OCI-LY7 (cell line): ENCODE measurements at regions not wholly inside any gene's neighbourhood (a gene's known extent, or its start where the extent isn't known, plus 50 kb on each side); places are given as distances from the start of the nearest gene placed in this dataset.

Experiments used
- BruUV-seq: library from RNA; stranded (reverse); fragments of 400-500 nt; replicated peaks from 2 replicates; lab custom pipeline; 2021; lab: Mats Ljungman, UMichigan
- CTCF ChIA-PET: fragments of 300-600 bp; sonication (Branson Sonifier 250); formaldehyde crosslinking; loops from one replicate; lab custom pipeline; 2022; ENCODE audit warnings: antibody characterized with exemption; ENCODE audit not compliant: unreplicated experiment; lab: Charles Lee
- POLR2A ChIA-PET: fragments of 300-600 bp; sonication (Branson Sonifier 250); formaldehyde crosslinking; loops from one replicate; lab custom pipeline; 2022; ENCODE audit warnings: antibody characterized with exemption; lab: Charles Lee
- DNase-seq: peaks from one replicate; pipeline ENCODE4 v3.0.0-alpha.2; 2015; ENCODE audit warnings: low spot score
- H2AFZ ChIP-seq: fragments of 200-600 bp; sonication (generic), shearing (Covaris generic); 2 replicates; pipeline ENCODE4 v1.6.1; 2014; ENCODE audit warnings: mild to moderate bottlenecking, antibody characterized with exemption, low read length, moderate library complexity
- H3K27ac ChIP-seq: fragments of 200-600 bp; sonication (generic); 2 replicates; pipeline ENCODE4 v1.5.1; 2014; ENCODE audit warnings: mixed run types, low read depth, mild to moderate bottlenecking, moderate library complexity, low read length, inconsistent platforms; ENCODE audit not compliant: poor library complexity, severe bottlenecking
- H3K36me3 ChIP-seq: fragments of 200-600 bp; sonication (generic); 2 replicates; pipeline ENCODE4 v1.6.1; 2014; ENCODE audit warnings: mild to moderate bottlenecking, antibody characterized with exemption, low read length, moderate library complexity, mixed read lengths; ENCODE audit not compliant: insufficient read depth
- H3K4me1 ChIP-seq: fragments of 200-600 bp; sonication (generic); 2 replicates; pipeline ENCODE4 v1.5.1; 2014; ENCODE audit warnings: mild to moderate bottlenecking, low read length; ENCODE audit not compliant: insufficient read depth, poor library complexity, severe bottlenecking
- H3K4me2 ChIP-seq: fragments of 200-600 bp; sonication (generic); 2 replicates; pipeline ENCODE4 v1.6.1; 2014; ENCODE audit warnings: mild to moderate bottlenecking, low read length
- H3K4me3 ChIP-seq: fragments of 200-600 bp; sonication (generic); 2 replicates; pipeline ENCODE4 v1.5.1; 2014; ENCODE audit warnings: mild to moderate bottlenecking, low read depth, low read length; ENCODE audit not compliant: poor library complexity, severe bottlenecking
- H3K79me2 ChIP-seq: fragments of 200-600 bp; sonication (generic); 2 replicates; pipeline ENCODE4 v1.6.1; 2016; ENCODE audit warnings: low read depth, mild to moderate bottlenecking, low read length, moderate library complexity, mixed read lengths; ENCODE audit not compliant: insufficient read depth
- H3K9me2 ChIP-seq: fragments of 200-600 bp; sonication (generic); 2 replicates; pipeline ENCODE4 v1.6.1; 2016; ENCODE audit warnings: mild to moderate bottlenecking, low read length, mixed read lengths; ENCODE audit not compliant: insufficient read depth
- H3K9me3 ChIP-seq: fragments of 200-600 bp; sonication (generic); 2 replicates; pipeline ENCODE4 v1.6.1; 2014; ENCODE audit warnings: mild to moderate bottlenecking, mixed run types, low read length, mixed read lengths
- H4K20me1 ChIP-seq: fragments of 200-600 bp; sonication (generic); 2 replicates; pipeline ENCODE4 v1.6.1; 2014; ENCODE audit warnings: mild to moderate bottlenecking, antibody characterized with exemption, low read length, moderate library complexity, mixed read lengths; ENCODE audit not compliant: insufficient read depth
- CTCF ChIP-seq: fragments of 200-600 bp; sonication (generic); conservative IDR thresholded peaks from 2 replicates; pipeline ENCODE4 v1.5.1; 2014; ENCODE audit warnings: mild to moderate bottlenecking, antibody characterized with exemption, low read length, moderate library complexity, mixed read lengths
- EZH2phosphoT487 ChIP-seq: fragments of 200-600 bp; sonication (generic); IDR thresholded peaks from 2 replicates; pipeline ENCODE4 v1.6.1; 2018; ENCODE audit warnings: low read depth, borderline replicate concordance, mild to moderate bottlenecking, mixed run types, antibody characterized with exemption, low read length, moderate library complexity, mixed read lengths
- intact Hi-C: fragments of 100-400 bp; cut with micrococcal nuclease; formaldehyde crosslinking; loops from one replicate; pipeline ENCODE4 v1.10.0; 2022; ENCODE audit not compliant: unreplicated experiment

DNA sequence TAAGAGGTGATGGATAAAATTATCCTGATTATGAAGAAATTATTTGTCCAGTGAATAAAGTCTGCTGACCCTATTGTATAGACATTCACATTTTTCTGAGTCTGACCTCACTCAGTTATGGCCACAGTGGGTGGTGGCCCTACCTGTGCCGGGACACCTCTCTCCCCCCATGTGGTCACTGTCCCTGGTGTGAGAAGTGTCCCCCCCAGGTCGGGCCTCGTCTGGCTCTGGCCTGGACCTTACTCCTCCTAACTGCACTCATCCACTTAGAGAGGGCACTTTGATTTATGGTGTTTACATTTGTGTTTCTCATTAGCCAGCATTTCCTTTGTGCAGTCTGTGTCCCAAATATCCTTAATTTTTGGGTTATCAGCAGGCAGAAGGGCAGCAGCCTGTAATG, 59.6 kb upstream of the ZNF32 start:
- H4K20me1 ChIP-seq = no peaks in the 10 kb centered on the region
- no TSS peak for BruUV-seq
- H3K9me3 ChIP-seq = no peaks in the 10 kb centered on the region
- no peak for DNase-seq
- CTCF ChIA-PET = no interaction called here
- no peaks in the 10 kb centered on the region for H3K4me1 ChIP-seq
- H3K4me2 ChIP-seq = no peak overlapping the region
- no peak overlapping the region for H2AFZ ChIP-seq
- intact Hi-C loops = no loop called here
- TF ChIP-seq CTCF (no peak), EZH2phosphoT487 (no peak)
- H3K36me3 ChIP-seq = no peaks in the 10 kb centered on the region
- no peak overlapping the region for H3K27ac ChIP-seq
- H3K4me3 ChIP-seq = no peak overlapping the region
- no peaks in the 10 kb centered on the region for H3K9me2 ChIP-seq
- POLR2A ChIA-PET = no interaction called here
- H3K79me2 ChIP-seq = no peaks in the 10 kb centered on the region

DNA sequence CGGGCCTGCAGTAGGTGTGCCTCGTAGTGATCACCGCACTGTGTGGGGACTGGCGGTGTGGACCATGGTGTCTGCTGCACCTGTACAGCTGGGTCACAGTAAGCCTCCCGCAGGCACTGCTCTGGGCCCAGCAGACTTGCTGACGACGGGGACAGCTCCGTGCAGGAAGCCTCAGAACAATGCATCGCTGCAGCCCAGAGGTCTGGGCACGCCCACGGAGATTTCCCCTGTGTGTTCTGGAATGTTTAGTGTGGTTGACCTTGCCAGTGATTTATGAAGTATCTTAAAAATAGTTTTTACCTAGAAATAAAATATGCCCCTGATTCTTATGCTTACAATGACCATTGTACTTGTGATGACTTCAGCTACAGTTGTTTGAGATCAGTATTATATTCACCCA, 59.1 kb upstream of the ZNF32 start:
- Histone ChIP-seq H3K4me2 (no peak overlapping the region), H3K36me3 (no peaks in the 10 kb centered on the region), H3K4me3 (no peak overlapping the region), H3K9me2 (no peaks in the 10 kb centered on the region), H2AFZ (no peak overlapping the region), H4K20me1 (no peaks in the 10 kb centered on the region), H3K9me3 (no peaks in the 10 kb centered on the region), H3K79me2 (no peaks in the 10 kb centered on the region), H3K4me1 (no peaks in the 10 kb centered on the region), H3K27ac (no peak overlapping the region)
- CTCF ChIA-PET = no interaction called here
- POLR2A ChIA-PET = no interaction called here
- BruUV-seq = no TSS peak
- intact Hi-C loops = no loop called here
- DNase-seq = no peak
- TF ChIP-seq CTCF (no peak), EZH2phosphoT487 (no peak)

DNA sequence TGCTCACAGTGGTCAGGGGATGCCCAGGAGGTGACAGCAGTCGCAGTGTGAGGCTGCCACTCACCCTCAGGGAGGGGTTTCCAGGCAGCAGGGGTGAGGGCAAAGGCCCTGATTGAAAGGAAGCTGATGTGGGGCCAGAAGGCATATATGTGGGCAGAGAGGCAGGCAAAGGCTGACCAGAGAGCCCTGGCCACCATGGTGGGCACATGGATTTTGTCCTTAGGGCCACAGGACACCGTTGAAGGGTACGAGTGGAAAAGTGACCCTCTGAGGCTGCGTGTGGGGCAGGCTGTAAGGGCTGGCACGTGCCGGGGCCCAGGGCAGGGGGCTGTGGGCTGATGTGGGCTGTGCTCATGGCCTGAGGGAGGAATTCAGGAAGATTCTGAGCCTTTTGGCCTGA, 57.5 kb upstream of the ZNF32 start:
- no TSS peak for BruUV-seq
- Histone ChIP-seq H3K4me2 (no peak overlapping the region), H2AFZ (no peak overlapping the region), H3K9me3 (no peaks in the 10 kb centered on the region), H3K4me3 (no peak overlapping the region), H3K79me2 (no peaks in the 10 kb centered on the region), H3K36me3 (no peaks in the 10 kb centered on the region), H3K9me2 (no peaks in the 10 kb centered on the region), H4K20me1 (no peaks in the 10 kb centered on the region), H3K4me1 (no peaks in the 10 kb centered on the region), H3K27ac (no peak overlapping the region)
- no peak for DNase-seq
- POLR2A ChIA-PET = interaction anchor here (0.5 kb wide), 1 partner anchor 436 kb away, joined by 5 read pairs; no protein-coding TSS in a partner anchor
- CTCF ChIA-PET = no interaction called here
- intact Hi-C loops = no loop called here
- TF ChIP-seq CTCF = no peak
- TF ChIP-seq EZH2phosphoT487 = no peak
